VCaP (cell line): ENCODE measurements at regions not wholly inside any gene's neighbourhood (a gene's known extent, or its start where the extent isn't known, plus 50 kb on each side); places are given as distances from the start of the nearest gene placed in this dataset.
"Not testable (repeated sequence)": the region's sequence is repeated elsewhere in the genome, so short reads cannot be mapped to it uniquely, and the experiment has no call there.

ENCODE experiments used
- H3K27ac ChIP-seq: fragments of 450-650 bp; 2 replicates; pipeline ENCODE4 v1.5.1; 2017
- TF ChIP-seq, protein P1 (sequence below): fragments of 450-650 bp; conservative IDR thresholded peaks from 2 replicates; pipeline ENCODE4 v1.5.1; 2017; ENCODE audit warnings: mild to moderate bottlenecking, moderate library complexity

DNA sequence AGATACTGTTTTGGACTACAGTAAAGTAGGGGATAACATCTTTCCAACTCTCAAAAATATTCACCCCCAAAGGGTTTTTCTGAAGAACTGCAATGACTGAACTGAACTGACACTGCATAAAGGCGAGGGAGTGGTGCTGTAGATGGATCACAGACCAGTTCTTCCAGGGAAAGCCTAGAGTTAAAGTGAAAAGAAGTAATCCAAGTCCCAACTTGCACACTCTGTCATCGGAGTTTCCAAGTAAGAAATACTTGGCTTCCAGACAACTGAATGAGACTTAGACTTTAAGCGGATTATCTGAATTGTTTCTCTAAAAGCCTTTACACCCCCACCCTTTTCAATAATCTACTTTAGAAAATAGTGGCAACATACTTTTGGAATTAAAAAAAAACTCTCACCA is 134.1 kb upstream of the PREP start:
- H3K27ac ChIP-seq = no peak overlapping the region

DNA sequence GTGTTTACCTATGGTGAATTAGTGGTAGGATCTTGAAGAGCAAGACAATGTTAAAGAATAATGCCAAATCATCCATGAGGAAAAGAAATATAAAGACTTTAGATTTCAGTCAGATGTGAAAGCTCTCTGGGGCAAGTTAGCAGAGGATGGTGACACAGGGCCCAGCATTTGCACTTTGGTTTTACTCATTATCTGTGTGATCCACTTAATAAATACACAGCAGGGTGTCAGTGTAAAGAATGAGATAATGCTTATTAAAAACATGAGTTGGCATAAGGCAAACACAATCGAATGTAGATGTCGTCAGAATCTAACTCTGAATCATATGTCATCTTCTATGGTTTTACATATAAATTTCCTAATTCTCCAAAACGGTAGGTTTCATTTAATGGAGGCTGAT is 130.4 kb upstream of the PREP start:
- TF ChIP-seq, protein P1, sequence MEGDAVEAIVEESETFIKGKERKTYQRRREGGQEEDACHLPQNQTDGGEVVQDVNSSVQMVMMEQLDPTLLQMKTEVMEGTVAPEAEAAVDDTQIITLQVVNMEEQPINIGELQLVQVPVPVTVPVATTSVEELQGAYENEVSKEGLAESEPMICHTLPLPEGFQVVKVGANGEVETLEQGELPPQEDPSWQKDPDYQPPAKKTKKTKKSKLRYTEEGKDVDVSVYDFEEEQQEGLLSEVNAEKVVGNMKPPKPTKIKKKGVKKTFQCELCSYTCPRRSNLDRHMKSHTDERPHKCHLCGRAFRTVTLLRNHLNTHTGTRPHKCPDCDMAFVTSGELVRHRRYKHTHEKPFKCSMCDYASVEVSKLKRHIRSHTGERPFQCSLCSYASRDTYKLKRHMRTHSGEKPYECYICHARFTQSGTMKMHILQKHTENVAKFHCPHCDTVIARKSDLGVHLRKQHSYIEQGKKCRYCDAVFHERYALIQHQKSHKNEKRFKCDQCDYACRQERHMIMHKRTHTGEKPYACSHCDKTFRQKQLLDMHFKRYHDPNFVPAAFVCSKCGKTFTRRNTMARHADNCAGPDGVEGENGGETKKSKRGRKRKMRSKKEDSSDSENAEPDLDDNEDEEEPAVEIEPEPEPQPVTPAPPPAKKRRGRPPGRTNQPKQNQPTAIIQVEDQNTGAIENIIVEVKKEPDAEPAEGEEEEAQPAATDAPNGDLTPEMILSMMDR = no peak

More for the DNA sequence above, 134.1 kb upstream of the PREP start:
- TF ChIP-seq, protein P1 = no peak

DNA sequence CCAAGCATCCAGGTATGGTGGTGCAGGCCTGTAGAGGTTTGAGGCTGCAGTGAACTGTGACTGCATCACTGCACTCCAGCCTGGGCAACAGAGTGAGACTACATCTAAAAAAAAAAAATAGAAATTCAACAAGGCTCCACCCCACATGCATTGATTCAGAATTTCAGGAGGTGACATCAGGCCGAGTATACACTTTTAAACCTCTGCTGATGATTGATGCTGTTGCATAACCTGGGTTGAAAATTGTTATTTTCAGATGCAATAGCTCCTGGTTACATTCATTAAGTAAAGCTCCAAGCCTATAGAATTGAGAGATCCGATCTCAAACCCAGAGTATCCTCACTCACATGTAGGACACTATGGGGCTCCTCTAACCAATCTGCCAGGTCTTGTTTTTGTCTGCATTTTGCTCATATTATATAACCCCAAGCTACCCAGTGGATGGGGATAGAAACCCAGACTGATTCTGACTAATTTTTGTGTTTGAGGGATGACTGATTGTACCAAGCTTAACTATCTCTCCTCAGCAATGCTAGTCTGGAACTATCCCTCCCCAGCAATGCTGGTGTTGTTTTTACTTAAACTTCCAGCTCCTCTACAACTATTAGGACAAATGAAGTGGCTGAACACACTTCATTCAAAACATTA is 123.5 kb upstream of the PREP start:
- H3K27ac ChIP-seq = no peak overlapping the region
- TF ChIP-seq, protein P1 = no peak

More for the DNA sequence above, 130.4 kb upstream of the PREP start:
- H3K27ac ChIP-seq = no peak overlapping the region

DNA sequence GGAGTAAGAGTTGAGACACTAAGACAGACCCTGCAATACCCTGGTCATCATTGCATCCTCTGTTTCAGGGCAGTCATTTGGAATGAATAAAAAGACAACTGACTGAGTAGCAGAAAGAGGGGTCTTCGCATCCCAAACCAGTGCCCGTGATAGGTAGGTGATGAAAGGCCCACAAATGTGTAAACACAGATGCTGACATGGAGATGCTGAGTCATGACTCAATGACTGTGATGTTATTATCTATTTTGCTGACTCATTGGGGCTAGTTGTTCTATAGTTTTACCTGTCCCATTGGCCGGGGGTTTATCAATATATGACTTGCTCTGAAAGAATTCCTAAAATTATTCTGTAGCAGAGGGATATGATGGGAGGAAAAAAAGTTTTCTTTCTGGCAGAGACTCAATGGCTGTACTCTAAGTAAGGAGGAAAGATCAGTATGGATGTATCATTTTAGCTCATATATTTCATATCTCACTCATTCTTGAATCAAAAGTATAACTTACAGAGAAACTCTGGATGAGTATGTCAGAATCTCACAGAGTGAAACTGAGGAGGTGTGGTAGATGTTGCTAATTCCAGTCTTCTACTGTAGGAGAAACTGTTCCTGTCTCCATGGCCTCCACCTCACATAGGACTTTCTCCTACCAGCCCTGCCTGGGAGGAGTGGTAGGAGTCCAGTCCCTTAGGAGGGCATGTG is 119.9 kb upstream of the PREP start:
- TF ChIP-seq, protein P1 = no peak
- no peak overlapping the region for H3K27ac ChIP-seq

DNA sequence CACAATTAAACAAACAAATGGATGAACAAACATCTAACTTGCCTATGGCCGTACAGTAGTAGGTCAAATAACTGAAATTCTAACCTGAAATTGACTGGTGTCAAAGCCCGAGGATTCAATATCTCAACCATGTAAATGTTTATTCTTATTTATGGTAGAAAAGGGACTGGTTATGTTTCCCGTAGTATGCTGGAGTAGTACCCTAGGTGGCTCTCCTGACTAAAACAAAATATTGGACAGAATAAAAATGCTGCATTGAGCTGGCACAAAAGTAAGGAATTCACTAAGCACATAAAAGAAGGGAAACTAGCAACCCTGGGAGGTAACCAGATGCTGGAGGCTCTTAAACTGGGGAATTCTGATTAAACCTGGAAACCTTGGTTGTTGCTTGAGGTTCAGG is 117.1 kb upstream of the PREP start:
- H3K27ac ChIP-seq = no peak overlapping the region
- TF ChIP-seq, protein P1 = no peak

DNA sequence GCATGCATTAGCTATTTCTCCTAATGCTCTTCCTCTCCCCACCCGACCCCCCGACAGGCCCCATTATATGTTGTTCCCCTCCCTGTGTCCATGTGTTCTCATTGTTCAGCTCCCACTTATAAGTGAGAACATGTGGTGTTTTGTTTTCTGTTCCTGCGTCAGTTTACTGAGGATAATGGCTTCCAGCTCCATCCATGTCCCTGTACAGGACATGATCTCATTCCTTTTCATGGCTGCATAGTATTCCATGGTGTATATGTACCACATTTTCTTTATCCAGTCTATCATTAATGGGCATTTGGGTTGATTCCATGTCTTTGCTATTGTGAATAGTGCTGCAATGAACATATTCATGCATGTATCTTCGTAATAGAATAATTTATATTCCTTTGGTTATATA is 116.1 kb upstream of the PREP start:
- H3K27ac ChIP-seq = not testable (repeated sequence)

DNA sequence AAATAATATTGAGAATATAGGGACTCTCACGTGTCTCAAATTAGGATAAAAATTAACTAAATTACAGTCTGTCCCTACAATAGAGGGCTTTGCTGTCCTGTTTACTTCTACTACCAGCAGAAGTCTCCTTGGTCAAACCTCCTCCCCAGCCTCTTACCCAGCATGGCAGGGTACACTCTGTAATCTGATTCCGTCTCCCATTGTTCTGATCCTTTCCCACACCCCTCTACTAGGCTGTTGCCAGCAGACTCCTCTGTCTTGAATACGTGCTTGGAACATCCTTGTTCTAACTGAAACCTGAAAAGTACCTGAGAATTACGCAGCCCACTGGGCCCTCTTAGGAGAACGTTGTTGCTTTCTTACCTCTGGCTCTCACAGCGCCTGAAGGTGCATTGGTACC is 112.2 kb upstream of the PREP start:
- TF ChIP-seq, protein P1 = no peak
- H3K27ac ChIP-seq = no peak overlapping the region

DNA sequence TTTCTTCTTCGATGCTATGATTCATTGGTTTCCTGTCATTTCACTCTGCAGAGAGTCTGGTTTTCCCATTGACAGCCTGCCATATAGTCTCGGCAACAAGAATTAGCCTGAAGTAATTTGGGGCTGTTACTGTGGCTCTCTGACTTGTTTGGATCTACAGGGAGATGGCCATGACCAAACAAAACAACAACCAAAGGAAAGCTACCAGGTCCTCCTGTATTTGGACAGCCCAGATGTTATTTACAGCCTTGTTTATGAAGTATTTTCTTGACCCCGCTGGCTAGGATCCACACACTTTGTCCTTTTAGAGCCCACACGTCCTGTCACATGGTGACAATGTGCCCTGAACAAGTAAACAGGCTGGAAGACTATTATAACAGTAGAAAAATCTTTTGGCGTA is 111.4 kb upstream of the PREP start:
- TF ChIP-seq, protein P1 = no peak
- H3K27ac ChIP-seq = no peak overlapping the region
